ENCODE measurements at regions not wholly inside any gene's neighbourhood (a gene's known extent, or its start where the extent isn't known, plus 50 kb on each side); places are given as distances from the start of the nearest gene placed in this dataset.

DNA sequence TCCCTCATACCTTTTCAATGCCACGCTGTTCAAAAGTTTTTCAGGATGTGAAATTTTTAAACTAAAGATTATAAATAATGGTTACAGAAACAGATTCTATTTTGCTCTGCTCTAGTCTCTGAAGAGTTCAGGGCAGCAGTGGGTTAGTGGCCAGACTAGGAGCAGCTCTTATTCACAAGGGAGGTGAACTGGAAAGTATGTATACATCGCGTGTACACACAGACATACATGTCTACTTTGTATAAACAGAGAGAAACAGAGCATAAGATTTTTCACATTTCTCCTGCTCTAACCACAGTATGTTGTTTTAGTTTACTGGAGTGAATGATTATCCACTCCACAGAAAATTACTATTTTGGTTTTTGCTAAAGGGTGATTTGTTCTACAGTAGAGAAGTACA lies 74.4 kb upstream of the CRY1 start:
- intact Hi-C loops (cut with micrococcal nuclease): no loop called here
- ChIA-PET CTCF (no interaction called here), POLR2A (ENCODE audit: unreplicated experiment) (no interaction called here)

GRCh38 chr12:107169200-107169599 lies 75.9 kb upstream of the CRY1 start:
- H3K9me3 ChIP-seq (ENCODE audit: low read length): no peaks in the 10 kb centered on the region
- DNase-seq (no peak), ATAC-seq (no peak)
- H2AFZ ChIP-seq (ENCODE audit: low read length): no peak overlapping the region
- H3K9ac ChIP-seq (ENCODE audit: low read length): no peak overlapping the region
- peaks cover 9% of the 10 kb centered on the region for H3K4me1 ChIP-seq (ENCODE audit: insufficient read depth, low read length)
- H3K4me3 ChIP-seq (ENCODE audit: low read length): no peak overlapping the region
- no peaks in the 10 kb centered on the region for H3F3A ChIP-seq (ENCODE audit: low read length, unreplicated experiment)
- H3K4me2 ChIP-seq (ENCODE audit: low read length): no peak overlapping the region
- no TSS peak for BruUV-seq (replicated peaks)
- H3K79me2 ChIP-seq (ENCODE audit: low read length): no peaks in the 10 kb centered on the region
- TF ChIP-seq EZH2phosphoT487 (IDR thresholded peaks at IDR 0.05; ENCODE audit: borderline replicate concordance, low read length): no peak
- no peak for TF ChIP-seq EZH2 (IDR thresholded peaks at IDR 0.05; ENCODE audit: low read length, unreplicated experiment)
- no peak for TF ChIP-seq CTCF (conservative IDR thresholded peaks at IDR 0.05; ENCODE audit: low read depth, low read length)
- H4K20me1 ChIP-seq (ENCODE audit: low read length): no peaks in the 10 kb centered on the region
- POLR2A ChIA-PET (ENCODE audit: unreplicated experiment): no interaction called here
- H3K36me3 ChIP-seq (ENCODE audit: low read depth, low read length): no peaks in the 10 kb centered on the region
- intact Hi-C loops (cut with micrococcal nuclease): no loop called here
- no peaks in the 10 kb centered on the region for H3K9me2 ChIP-seq (replicated peaks; ENCODE audit: low read length)
- no peak overlapping the region for H3K27ac ChIP-seq (ENCODE audit: low read length)
- CTCF ChIA-PET: no interaction called here
- H3K27me3 ChIP-seq (ENCODE audit: low read length): no peaks in the 10 kb centered on the region

More for the DNA sequence above, 74.4 kb upstream of the CRY1 start:
- Histone ChIP-seq H3K9me2 (replicated peaks; ENCODE audit: low read length) (no peaks in the 10 kb centered on the region), H4K20me1 (ENCODE audit: low read length) (no peaks in the 10 kb centered on the region), H3K9ac (ENCODE audit: low read length) (no peak overlapping the region), H3K4me1 (ENCODE audit: insufficient read depth, low read length) (peaks cover 9% of the 10 kb centered on the region), H3F3A (ENCODE audit: low read length, unreplicated experiment) (no peaks in the 10 kb centered on the region), H3K4me3 (ENCODE audit: low read length) (no peak overlapping the region), H3K36me3 (ENCODE audit: low read depth, low read length) (no peaks in the 10 kb centered on the region), H3K4me2 (ENCODE audit: low read length) (0 out of 2 replicates have a peak overlapping the region, but pooled peaks have one; percentile 12), H3K9me3 (ENCODE audit: low read length) (no peaks in the 10 kb centered on the region), H3K79me2 (ENCODE audit: low read length) (no peaks in the 10 kb centered on the region), H3K27me3 (ENCODE audit: low read length) (no peaks in the 10 kb centered on the region), H2AFZ (ENCODE audit: low read length) (no peak overlapping the region), H3K27ac (ENCODE audit: low read length) (no peak overlapping the region)
- TF ChIP-seq EZH2 (IDR thresholded peaks at IDR 0.05; ENCODE audit: low read length, unreplicated experiment) (no peak), CTCF (conservative IDR thresholded peaks at IDR 0.05; ENCODE audit: low read depth, low read length) (no peak), EZH2phosphoT487 (IDR thresholded peaks at IDR 0.05; ENCODE audit: borderline replicate concordance, low read length) (no peak)
- DNase-seq: no peak
- BruUV-seq (replicated peaks): no TSS peak
- no peak for ATAC-seq

- BruUV-seq (replicated peaks): no TSS peak
- H3K4me2 ChIP-seq (ENCODE audit: low read length): no peak overlapping the region
- no peaks in the 10 kb centered on the region for H3F3A ChIP-seq (ENCODE audit: low read length, unreplicated experiment)
- no peak overlapping the region for H2AFZ ChIP-seq (ENCODE audit: low read length)
- H3K27me3 ChIP-seq (ENCODE audit: low read length): no peaks in the 10 kb centered on the region
- no peaks in the 10 kb centered on the region for H3K36me3 ChIP-seq (ENCODE audit: low read depth, low read length)
- CTCF ChIA-PET: no interaction called here
- no peaks in the 10 kb centered on the region for H4K20me1 ChIP-seq (ENCODE audit: low read length)
- POLR2A ChIA-PET (ENCODE audit: unreplicated experiment): no interaction called here
- no peaks in the 10 kb centered on the region for H3K9me2 ChIP-seq (replicated peaks; ENCODE audit: low read length)
- no peak for TF ChIP-seq EZH2phosphoT487 (IDR thresholded peaks at IDR 0.05; ENCODE audit: borderline replicate concordance, low read length)
- TF ChIP-seq EZH2 (IDR thresholded peaks at IDR 0.05; ENCODE audit: low read length, unreplicated experiment): no peak
- no peak for TF ChIP-seq CTCF (conservative IDR thresholded peaks at IDR 0.05; ENCODE audit: low read depth, low read length)
- H3K79me2 ChIP-seq (ENCODE audit: low read length): no peaks in the 10 kb centered on the region
- H3K4me3 ChIP-seq (ENCODE audit: low read length): no peak overlapping the region
- no peak overlapping the region for H3K9ac ChIP-seq (ENCODE audit: low read length)
- no peaks in the 10 kb centered on the region for H3K4me1 ChIP-seq (ENCODE audit: insufficient read depth, low read length)
- H3K9me3 ChIP-seq (ENCODE audit: low read length): no peaks in the 10 kb centered on the region
- intact Hi-C loops (cut with micrococcal nuclease): no loop called here
- ATAC-seq (no peak), DNase-seq (no peak)
- no peak overlapping the region for H3K27ac ChIP-seq (ENCODE audit: low read length)
These were observed 85.4 kb upstream of the CRY1 start for GRCh38 chr12:107178776-107179175.

All from PC-3 (cell line).